Activated T-cell treated with anti-CD3 and anti-CD28 coated beads, Interleukin-2, amount 50 U/mL, for 4 hours (primary cell): ENCODE measurements at regions not wholly inside any gene's neighbourhood (a gene's known extent, or its start where the extent isn't known, plus 50 kb on each side); places are given as distances from the start of the nearest gene placed in this dataset.

Experiments
- ATAC-seq, 2 donors: fragments of 200-7000 bp; cut with Tn5 transposase; one replicate each; pipeline ENCODE4 v1.10.0; 2021
- DNase-seq: peaks from one replicate; pipeline ENCODE4 v3.0.0-alpha.2; 2020
- H3K27me3 Mint-ChIP-seq: one replicate; pipeline ENCODE4 v1.8.0; 2021; ENCODE audit warnings: low read depth, mixed read lengths
- H3K36me3 Mint-ChIP-seq: one replicate; pipeline ENCODE4 v1.8.0; 2022; ENCODE audit warnings: mixed read lengths; ENCODE audit not compliant: insufficient read depth
- H3K4me1 Mint-ChIP-seq: one replicate; pipeline ENCODE4 v1.8.0; 2021; ENCODE audit warnings: low read depth, mixed read lengths
- H3K4me3 Mint-ChIP-seq: one replicate; pipeline ENCODE4 v1.8.0; 2021; ENCODE audit warnings: mild to moderate bottlenecking, moderate library complexity, mixed read lengths
- H3K9me3 Mint-ChIP-seq: one replicate; pipeline ENCODE4 v1.8.0; 2021; ENCODE audit warnings: mixed read lengths

GRCh38 chr17:74145756-74146155 is 57.7 kb upstream of the RPL38 start:
- no peaks in the 10 kb centered on the region for H3K4me1 Mint-ChIP-seq
- no peak for DNase-seq

GRCh38 chr17:74146196-74146595 is 57.3 kb upstream of the RPL38 start:
- no peak for DNase-seq
- Mint-ChIP-seq H3K9me3 (peaks cover 25% of the 10 kb centered on the region), H3K4me3 (no peak overlapping the region), H3K27me3 (peaks cover 36% of the 10 kb centered on the region), H3K4me1 (no peaks in the 10 kb centered on the region), H3K36me3 (peaks cover 4% of the 10 kb centered on the region)
- no peak for ATAC-seq

More at GRCh38 chr17:74145756-74146155, 57.7 kb upstream of the RPL38 start:
- peaks cover 34% of the 10 kb centered on the region for H3K27me3 Mint-ChIP-seq
- no peak for ATAC-seq
- H3K9me3 Mint-ChIP-seq = peaks cover 25% of the 10 kb centered on the region
- no peak overlapping the region for H3K4me3 Mint-ChIP-seq
- peaks cover 4% of the 10 kb centered on the region for H3K36me3 Mint-ChIP-seq

- H3K27me3 Mint-ChIP-seq = peaks cover 42% of the 10 kb centered on the region
- H3K9me3 Mint-ChIP-seq = peaks cover 20% of the 10 kb centered on the region
- peaks cover 3% of the 10 kb centered on the region for H3K36me3 Mint-ChIP-seq
- H3K4me3 Mint-ChIP-seq = no peak overlapping the region
- ATAC-seq (no peak), DNase-seq (no peak)
- H3K4me1 Mint-ChIP-seq = no peaks in the 10 kb centered on the region
Observed at GRCh38 chr17:74147056-74147835, 56.2 kb upstream of the RPL38 start.

GRCh38 chr17:74147966-74148365 is 55.5 kb upstream of the RPL38 start:
- peaks cover 3% of the 10 kb centered on the region for H3K36me3 Mint-ChIP-seq
- ATAC-seq (no peak), DNase-seq (no peak)
- H3K4me3 Mint-ChIP-seq = no peak overlapping the region
- peaks cover 42% of the 10 kb centered on the region for H3K27me3 Mint-ChIP-seq
- peaks cover 14% of the 10 kb centered on the region for H3K9me3 Mint-ChIP-seq
- H3K4me1 Mint-ChIP-seq = no peaks in the 10 kb centered on the region

- H3K4me1 Mint-ChIP-seq = no peaks in the 10 kb centered on the region
- H3K27me3 Mint-ChIP-seq = peaks cover 42% of the 10 kb centered on the region
Observed at GRCh38 chr17:74148446-74148845, 55.0 kb upstream of the RPL38 start.

GRCh38 chr17:74148901-74149596 is 54.4 kb upstream of the RPL38 start:
- Mint-ChIP-seq H3K4me3 (no peak overlapping the region), H3K36me3 (peaks cover under 1% of the 10 kb centered on the region), H3K4me1 (no peaks in the 10 kb centered on the region), H3K27me3 (peaks cover 40% of the 10 kb centered on the region), H3K9me3 (peaks cover 5% of the 10 kb centered on the region)
- ATAC-seq (no peak), DNase-seq (no peak)

More at GRCh38 chr17:74148446-74148845, 55.0 kb upstream of the RPL38 start:
- H3K36me3 Mint-ChIP-seq = peaks cover 3% of the 10 kb centered on the region
- peaks cover 11% of the 10 kb centered on the region for H3K9me3 Mint-ChIP-seq
- no peak for ATAC-seq
- DNase-seq = no peak
- H3K4me3 Mint-ChIP-seq = no peak overlapping the region

GRCh38 chr17:74149597-74150427 is 53.7 kb upstream of the RPL38 start:
- Mint-ChIP-seq H3K4me3 (no peak overlapping the region), H3K36me3 (no peaks in the 10 kb centered on the region), H3K9me3 (no peaks in the 10 kb centered on the region), H3K27me3 (peaks cover 45% of the 10 kb centered on the region), H3K4me1 (no peaks in the 10 kb centered on the region)
- no peak for DNase-seq
- ATAC-seq = no peak

- DNase-seq = no peak
- Mint-ChIP-seq H3K36me3 (no peaks in the 10 kb centered on the region), H3K4me1 (no peaks in the 10 kb centered on the region), H3K4me3 (no peak overlapping the region), H3K9me3 (no peaks in the 10 kb centered on the region), H3K27me3 (peaks cover 46% of the 10 kb centered on the region)
- ATAC-seq = no peak
Observed at GRCh38 chr17:74150428-74151025, 53.0 kb upstream of the RPL38 start.

- Mint-ChIP-seq H3K27me3 (peaks cover 44% of the 10 kb centered on the region), H3K4me3 (no peak overlapping the region), H3K4me1 (no peaks in the 10 kb centered on the region), H3K36me3 (no peaks in the 10 kb centered on the region), H3K9me3 (no peaks in the 10 kb centered on the region)
- ATAC-seq = no peak
- DNase-seq = no peak
Observed at GRCh38 chr17:74151551-74152315, 51.7 kb upstream of the RPL38 start.

GRCh38 chr17:74152591-74153455 is 50.7 kb upstream of the RPL38 start:
- ATAC-seq = no peak
- peaks cover 40% of the 10 kb centered on the region for H3K27me3 Mint-ChIP-seq
- H3K36me3 Mint-ChIP-seq = no peaks in the 10 kb centered on the region
- no peaks in the 10 kb centered on the region for H3K9me3 Mint-ChIP-seq
- DNase-seq = no peak
- no peak overlapping the region for H3K4me3 Mint-ChIP-seq
- H3K4me1 Mint-ChIP-seq = no peaks in the 10 kb centered on the region

GRCh38 chr17:74153456-74153810 is 50.0 kb upstream of the RPL38 start:
- ATAC-seq (no peak), DNase-seq (no peak)
- no peaks in the 10 kb centered on the region for H3K9me3 Mint-ChIP-seq
- peaks cover 42% of the 10 kb centered on the region for H3K27me3 Mint-ChIP-seq
- H3K4me3 Mint-ChIP-seq = no peak overlapping the region
- H3K36me3 Mint-ChIP-seq = no peaks in the 10 kb centered on the region
- H3K4me1 Mint-ChIP-seq = no peaks in the 10 kb centered on the region
